ENCODE measurements at regions not wholly inside any gene's neighbourhood (a gene's known extent, or its start where the extent isn't known, plus 50 kb on each side); places are given as distances from the start of the nearest gene placed in this dataset.

GRCh38 chr9:91157883-91158282 lies 203.8 kb downstream of the AUH start:
- no peak for DNase-seq (ENCODE audit: low spot score)

DNA sequence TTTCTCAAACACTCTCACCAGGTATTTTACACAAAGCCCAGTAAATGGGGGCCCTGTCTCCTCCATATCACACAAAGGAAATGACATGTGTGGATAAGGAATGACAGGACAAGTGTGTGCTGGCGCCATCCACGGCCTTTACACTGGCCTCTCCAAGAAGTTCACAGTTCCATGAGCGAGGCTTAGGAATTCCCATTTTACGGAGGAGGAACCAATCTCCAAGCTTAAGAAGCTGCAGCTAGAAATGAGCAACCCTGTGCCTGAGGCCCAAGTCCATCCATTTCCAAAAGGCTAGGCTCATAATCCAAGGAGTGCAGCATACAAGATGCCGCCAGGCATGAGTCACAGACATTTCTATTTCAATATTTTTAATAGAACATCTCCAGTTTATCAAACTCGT lies 203.4 kb downstream of the AUH start:
- no peak for DNase-seq (ENCODE audit: low spot score)

DNA sequence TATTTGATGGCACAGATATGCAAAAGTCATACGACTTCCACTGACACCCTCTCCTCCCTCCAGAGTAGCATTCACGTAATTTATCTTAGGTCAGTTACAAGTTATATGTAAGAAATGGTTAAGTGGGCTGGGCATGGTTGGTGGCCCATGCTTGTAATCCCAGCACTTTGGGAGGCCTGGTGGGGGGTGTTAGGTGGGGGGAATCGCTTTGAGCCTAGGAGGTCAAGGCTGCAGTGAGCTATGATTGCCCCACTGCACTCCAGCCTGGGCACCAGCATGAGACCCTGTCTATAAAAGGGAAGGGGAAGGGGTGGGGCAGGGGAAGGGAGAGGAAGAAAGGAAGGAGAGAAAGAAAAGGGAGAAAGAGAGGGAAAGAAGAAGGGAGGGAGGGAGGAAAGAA lies 202.8 kb downstream of the AUH start:
- DNase-seq (ENCODE audit: low spot score): no peak

DNA sequence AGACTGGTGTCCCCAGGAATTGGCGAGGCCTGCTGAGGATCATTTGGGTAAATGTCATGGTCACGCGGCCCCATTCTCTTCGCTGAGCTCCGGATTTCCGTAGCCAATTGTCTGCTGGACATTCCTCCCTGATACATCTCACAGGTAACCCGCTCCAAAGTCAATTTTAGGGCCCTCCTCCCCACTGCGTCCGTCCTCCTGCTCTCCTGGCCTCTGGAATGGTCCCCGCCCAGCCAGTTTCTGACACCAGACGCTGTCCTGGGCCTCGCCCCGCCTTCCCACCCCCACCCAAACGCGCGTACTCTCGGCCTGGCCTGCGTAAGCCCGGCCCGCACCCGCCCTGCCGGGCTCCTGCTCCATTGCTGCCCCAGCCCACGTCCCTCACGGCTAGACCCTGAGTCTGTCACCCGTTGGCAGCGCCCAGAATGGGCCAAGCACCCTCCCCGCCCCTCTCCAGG lies 202.0 kb downstream of the AUH start:
- DNase-seq (ENCODE audit: low spot score): no peak

GRCh38 chr9:91160181-91160580 lies 201.5 kb downstream of the AUH start:
- no peak for DNase-seq (ENCODE audit: low spot score)

DNA sequence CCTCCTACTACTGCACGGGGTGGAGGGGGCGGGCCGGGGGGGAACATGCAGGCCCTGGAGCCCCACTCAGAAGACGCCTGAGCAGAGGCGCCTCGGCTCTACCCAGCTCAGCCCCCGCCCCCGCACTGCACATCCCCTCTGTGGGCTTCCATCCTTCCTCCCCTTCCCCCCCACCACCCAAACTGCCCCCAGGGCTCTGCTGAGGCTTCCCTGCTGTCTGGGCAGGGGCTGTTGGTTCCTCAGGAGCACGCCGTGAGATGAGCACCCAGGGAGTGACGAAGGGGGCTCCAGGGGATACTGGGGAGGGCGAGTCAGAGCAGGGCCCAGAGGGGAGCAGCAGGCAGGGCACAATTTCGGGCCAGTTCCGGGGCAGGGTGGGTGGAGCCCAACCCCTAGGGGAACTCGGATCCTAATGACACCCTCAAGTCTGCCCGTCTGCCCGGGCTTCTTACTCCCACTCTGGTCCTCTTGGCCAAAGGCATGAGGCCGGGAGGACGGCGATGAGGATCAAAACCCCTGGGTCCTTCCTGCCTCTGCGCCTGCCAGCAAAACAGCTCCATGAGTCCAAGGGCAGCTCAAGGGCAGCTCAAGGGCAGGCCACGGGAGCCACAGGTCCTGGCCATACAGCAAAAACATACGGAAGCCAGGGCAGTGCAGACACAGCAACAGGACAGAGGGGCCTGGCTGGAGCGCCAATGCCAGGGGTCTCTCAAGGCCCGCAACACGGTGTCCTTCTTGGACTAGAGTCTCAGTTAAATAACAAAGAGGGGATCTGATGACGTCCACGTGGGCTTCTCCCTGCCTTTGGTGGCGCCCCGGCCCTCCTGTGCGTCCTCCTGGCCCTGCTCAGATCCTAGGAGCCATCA lies 200.9 kb downstream of the AUH start:
- DNase-seq (ENCODE audit: low spot score): no peak

DNA sequence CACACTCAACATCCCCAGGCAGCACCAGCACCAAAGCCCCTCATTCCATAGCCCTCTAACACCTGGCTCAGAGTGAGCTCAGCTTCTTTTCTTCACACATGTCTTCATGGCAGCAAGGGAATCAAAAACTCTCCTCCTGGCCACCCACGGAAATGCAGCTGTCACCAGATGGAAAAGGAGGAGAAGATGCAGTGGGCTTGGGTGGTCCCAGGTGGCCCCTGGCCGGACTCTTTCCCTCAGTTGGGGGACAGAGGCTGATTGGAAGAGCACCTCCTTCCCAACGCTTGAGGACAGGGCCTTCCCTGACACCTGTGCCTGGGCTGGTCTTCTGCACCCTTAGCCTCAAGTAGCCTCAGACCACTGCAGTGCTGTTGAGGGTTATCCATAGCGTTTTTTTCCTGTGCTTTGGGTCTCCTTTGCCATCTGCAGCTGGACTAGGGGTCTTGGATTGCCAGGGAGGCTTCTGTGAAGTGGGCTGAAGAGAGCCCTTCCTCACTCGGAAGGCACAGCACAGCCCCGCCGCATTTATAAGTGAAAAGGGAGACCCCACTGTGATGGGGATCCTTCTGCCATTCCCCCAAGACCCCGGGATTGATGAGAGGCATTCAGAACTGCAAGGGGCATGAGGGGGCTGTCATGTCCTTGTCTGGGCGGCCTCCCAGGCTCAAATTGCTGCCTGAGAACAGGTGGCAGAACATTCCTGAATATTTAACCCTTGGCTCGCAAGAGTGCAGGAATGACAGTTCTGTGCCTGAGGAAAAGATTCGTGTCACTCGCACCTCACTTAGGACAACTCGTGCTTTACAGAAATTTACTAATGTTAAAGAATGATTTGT lies 200.0 kb downstream of the AUH start:
- DNase-seq (ENCODE audit: low spot score): no peak

DNA sequence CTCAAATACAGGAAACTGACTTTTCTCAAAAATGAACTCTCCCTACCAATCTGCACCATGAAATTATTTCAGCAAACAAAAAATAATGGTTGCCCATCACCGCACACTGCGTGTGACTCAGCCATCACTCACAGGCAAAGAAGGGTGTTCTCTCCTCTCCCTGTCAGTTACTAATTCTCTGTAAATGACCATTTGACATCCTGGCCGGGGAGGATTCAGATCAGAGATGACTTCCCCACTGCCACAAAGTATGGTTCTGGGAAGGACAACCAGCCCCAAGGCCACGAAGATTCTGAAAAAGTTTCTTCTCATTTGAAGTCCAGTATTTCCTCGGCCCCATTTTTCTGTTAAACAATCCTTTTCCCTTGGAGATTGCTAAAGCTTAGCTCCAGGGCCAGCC lies 199.4 kb downstream of the AUH start:
- DNase-seq (ENCODE audit: low spot score): no peak

GRCh38 chr9:91162784-91163443 lies 198.8 kb downstream of the AUH start:
- peak; percentile 42 for DNase-seq (ENCODE audit: low spot score)

DNA sequence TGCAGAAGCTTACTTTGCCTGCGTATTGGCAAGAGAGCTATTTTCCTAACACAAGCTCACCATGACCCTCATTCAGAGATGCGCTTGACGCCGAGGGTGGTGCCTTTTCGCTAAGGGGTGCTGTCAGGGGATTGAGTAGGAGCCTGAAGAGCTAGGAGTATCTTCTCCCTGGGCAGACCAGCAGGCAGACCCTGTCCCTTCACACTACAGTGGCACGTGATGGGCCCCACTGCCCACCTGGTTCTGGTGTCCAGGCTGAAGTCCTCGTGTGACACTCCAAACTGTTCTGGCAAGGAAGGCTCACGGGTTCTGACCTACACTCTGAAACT lies 198.3 kb downstream of the AUH start:
- DNase-seq (ENCODE audit: low spot score): no peak

GRCh38 chr9:91163773-91164471 lies 197.8 kb downstream of the AUH start:
- no peak for DNase-seq (ENCODE audit: low spot score)
